ENCODE measurements at regions not wholly inside any gene's neighbourhood (a gene's known extent, or its start where the extent isn't known, plus 50 kb on each side); places are given as distances from the start of the nearest gene placed in this dataset.

- Histone ChIP-seq H3K4me3 (ENCODE audit: low read depth, low read length) (no peak overlapping the region), H3K27ac (no peak overlapping the region), H3K36me3 (no peaks in the 10 kb centered on the region), H3K27me3 (ENCODE audit: insufficient read depth, low read depth, severe bottlenecking) (no peaks in the 10 kb centered on the region), H3K9me3 (ENCODE audit: severe bottlenecking) (no peaks in the 10 kb centered on the region)
- TF ChIP-seq CTCF (IDR thresholded peaks at IDR 0.05; ENCODE audit: low read depth, low read length) = no peak
- DNase-seq = no peak
Measured at GRCh38 chr1:59138402-59138801, 158.5 kb upstream of the FGGY start.

DNA sequence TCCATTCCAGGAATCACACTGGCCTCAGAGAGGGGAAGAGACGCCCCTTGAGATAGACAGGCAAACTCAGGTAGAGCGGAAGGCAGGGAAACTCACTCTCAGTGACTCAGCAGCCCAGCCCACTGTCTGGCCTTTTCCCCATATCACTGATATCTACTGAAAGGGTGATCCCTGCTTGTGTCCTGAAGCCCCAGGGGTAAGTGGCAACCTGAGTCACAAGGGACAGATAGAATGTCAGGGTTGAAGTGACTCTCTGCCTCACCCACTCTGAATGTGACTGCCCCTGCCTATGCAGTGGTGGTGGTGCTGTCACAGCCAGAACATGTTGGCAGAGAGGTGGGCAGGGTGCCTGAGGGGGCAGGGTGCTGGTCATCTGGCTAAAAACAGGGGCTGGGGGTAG lies 157.5 kb upstream of the FGGY start:
- no peak for TF ChIP-seq CTCF (IDR thresholded peaks at IDR 0.05; ENCODE audit: low read depth, low read length)
- no peak overlapping the region for H3K27ac ChIP-seq
- H3K27me3 ChIP-seq (ENCODE audit: insufficient read depth, low read depth, severe bottlenecking) = no peaks in the 10 kb centered on the region
- no peaks in the 10 kb centered on the region for H3K9me3 ChIP-seq (ENCODE audit: severe bottlenecking)
- H3K4me3 ChIP-seq (ENCODE audit: low read depth, low read length) = no peak overlapping the region
- DNase-seq = no peak
- H3K36me3 ChIP-seq = no peaks in the 10 kb centered on the region

GRCh38 chr1:59141267-59141863 lies 155.5 kb upstream of the FGGY start:
- Histone ChIP-seq H3K4me3 (ENCODE audit: low read depth, low read length) (no peak overlapping the region), H3K27me3 (ENCODE audit: insufficient read depth, low read depth, severe bottlenecking) (no peaks in the 10 kb centered on the region), H3K9me3 (ENCODE audit: severe bottlenecking) (no peaks in the 10 kb centered on the region), H3K36me3 (no peaks in the 10 kb centered on the region), H3K27ac (no peak overlapping the region)
- no peak for TF ChIP-seq CTCF (IDR thresholded peaks at IDR 0.05; ENCODE audit: low read depth, low read length)
- DNase-seq = no peak

DNA sequence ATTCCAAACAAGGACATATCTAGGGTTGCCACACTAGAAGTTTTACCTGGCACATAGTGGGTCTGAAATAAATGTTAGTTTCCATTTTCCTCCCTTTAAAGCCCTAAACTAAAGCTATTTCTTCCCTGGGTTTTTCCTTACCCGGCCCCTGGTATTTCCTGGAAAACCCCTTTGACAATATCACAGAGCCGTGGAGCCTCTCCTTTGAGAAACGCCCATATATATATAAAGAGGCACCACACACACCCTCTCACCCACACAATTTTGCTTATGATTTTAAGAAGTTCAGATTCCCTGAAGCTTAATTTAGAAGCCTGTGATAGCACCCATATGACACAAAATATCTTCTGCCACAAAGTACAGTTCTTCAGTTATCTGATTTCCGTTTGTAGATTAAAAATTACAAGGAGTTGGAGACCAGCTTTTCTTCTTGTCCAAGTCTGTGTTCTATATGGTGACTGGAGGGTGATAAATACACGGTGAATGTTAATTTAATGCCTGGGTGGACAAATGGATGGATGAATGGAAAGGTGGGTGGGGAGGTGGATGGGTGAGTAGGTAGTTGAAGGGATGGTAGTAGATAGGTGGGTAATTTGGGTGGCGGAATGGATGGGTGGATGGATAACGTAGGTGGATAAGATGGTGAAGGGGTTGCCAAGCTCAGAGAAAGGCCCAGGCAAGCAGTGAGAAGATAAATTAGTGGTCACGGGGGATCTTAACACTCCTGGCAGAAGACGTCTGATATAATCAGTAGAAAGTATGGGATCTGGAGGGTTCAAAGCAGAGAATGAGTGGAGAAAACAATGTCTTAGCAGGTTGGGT lies 154.4 kb upstream of the FGGY start:
- no peak overlapping the region for H3K4me3 ChIP-seq (ENCODE audit: low read depth, low read length)
- H3K36me3 ChIP-seq = no peaks in the 10 kb centered on the region
- no peak overlapping the region for H3K27ac ChIP-seq
- no peaks in the 10 kb centered on the region for H3K9me3 ChIP-seq (ENCODE audit: severe bottlenecking)
- no peak for DNase-seq
- no peaks in the 10 kb centered on the region for H3K27me3 ChIP-seq (ENCODE audit: insufficient read depth, low read depth, severe bottlenecking)
- no peak for TF ChIP-seq CTCF (IDR thresholded peaks at IDR 0.05; ENCODE audit: low read depth, low read length)

DNA sequence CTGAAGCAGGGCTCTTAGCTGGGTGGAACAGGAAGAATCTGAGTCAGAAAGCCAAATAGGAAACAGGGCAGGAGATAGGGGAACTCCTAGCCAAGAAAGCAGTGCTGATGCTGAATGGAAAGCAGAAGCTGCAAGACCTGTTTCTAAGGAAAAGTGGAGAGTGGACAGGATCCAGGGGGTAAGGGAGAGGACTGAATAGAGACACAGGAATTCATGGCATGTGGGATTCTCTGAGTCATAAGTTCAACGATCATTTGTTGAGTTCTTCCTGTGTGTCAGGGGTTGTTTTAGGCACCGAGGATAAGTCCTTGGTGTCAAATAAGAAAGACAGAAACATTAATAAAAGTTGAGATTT lies 153.8 kb upstream of the FGGY start:
- no peak for DNase-seq
- no peak overlapping the region for H3K27ac ChIP-seq

More for the DNA sequence above, 153.8 kb upstream of the FGGY start:
- H3K4me3 ChIP-seq (ENCODE audit: low read depth, low read length) = no peak overlapping the region
- no peaks in the 10 kb centered on the region for H3K9me3 ChIP-seq (ENCODE audit: severe bottlenecking)
- no peaks in the 10 kb centered on the region for H3K27me3 ChIP-seq (ENCODE audit: insufficient read depth, low read depth, severe bottlenecking)
- no peak for TF ChIP-seq CTCF (IDR thresholded peaks at IDR 0.05; ENCODE audit: low read depth, low read length)
- H3K36me3 ChIP-seq = no peaks in the 10 kb centered on the region
